HG02798 (cell line): ENCODE measurements at regions not wholly inside any gene's neighbourhood (a gene's known extent, or its start where the extent isn't known, plus 50 kb on each side); places are given as distances from the start of the nearest gene placed in this dataset.
"Not testable (repeated sequence)": the region's sequence is repeated elsewhere in the genome, so short reads cannot be mapped to it uniquely, and the experiment has no call there.

Source experiments
- ATAC-seq: cut with Tn5 transposase; IDR thresholded peaks from one replicate; pipeline ENCODE4 v1.9.1; 2021; ENCODE audit warnings: mild to moderate bottlenecking; ENCODE audit not compliant: unreplicated experiment, poor library complexity

DNA sequence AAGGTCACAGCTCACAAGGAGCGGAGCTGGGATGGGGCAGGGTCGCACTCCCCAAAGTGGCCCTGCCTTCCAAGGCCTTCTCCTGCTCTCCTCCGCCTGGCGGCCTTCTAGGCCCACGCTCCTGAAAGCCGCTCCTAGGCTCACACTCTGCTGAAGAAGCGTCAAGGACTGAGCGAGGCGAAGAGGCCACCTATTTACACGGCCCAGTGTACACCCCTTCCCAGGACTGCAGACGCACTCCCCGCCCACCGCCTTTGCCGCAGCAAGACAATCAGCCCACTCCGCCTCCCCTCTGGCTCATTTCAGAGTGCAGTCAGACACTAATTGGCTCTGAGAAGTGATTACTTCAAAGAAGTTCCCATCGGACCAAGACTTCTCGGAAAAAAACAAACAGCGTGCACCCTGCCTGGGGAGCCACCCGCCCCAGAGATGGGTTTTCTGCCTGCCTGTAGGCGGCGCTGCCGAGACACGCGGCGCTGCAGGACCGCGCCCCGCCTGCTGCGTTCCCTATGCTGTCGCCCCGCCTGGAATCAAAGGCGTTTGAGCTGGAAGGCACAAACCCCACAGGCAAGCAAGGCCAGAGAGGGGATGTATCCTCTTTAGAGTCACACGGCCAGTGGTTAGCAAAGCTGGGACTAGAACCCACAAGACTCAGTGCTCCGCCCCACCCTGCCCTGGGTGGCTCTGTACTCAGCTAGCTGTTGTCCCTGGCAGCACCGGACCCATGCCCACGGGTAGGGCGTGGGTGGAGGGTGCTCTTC, 414.8 kb downstream of the BUD13 start:
- no peak for ATAC-seq

DNA sequence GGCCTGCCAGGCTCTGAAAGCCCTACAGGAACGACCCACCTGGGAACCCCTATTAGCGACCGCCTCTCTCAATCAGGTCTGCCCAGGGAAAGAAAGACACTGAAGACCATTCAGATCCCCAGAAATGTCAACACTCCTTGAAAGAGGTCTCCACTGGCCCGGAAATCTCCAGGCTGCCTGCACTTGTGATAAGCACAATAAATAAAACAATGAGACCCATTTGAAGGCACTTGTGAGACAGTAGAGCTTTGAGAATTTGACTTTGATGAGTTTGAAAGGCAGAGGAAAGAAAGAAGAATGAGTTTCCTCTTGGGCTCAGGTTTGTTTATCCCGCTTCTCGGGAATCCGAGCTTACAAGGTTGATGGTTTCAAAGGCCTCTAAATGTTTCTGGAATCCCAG, 416.3 kb downstream of the BUD13 start:
- no peak for ATAC-seq

DNA sequence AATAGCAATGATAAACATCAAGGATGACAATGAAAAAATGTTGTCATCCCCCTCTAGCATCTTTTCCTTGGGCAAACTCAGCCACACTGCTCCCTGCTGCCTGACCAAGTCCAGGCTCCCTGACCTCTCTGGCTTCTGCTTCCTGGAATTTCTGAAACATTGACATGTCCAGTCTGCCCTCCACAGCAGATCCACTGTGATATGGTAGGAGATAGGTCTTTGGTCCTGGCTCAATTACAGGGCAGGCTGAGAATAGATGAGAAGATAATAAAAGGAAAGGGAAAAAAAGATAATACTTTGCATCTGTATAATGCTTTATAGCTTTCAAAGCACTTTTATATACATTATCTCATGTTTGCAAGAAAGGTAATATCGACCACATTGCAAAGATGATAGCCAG, 417.7 kb downstream of the BUD13 start:
- no peak for ATAC-seq

DNA sequence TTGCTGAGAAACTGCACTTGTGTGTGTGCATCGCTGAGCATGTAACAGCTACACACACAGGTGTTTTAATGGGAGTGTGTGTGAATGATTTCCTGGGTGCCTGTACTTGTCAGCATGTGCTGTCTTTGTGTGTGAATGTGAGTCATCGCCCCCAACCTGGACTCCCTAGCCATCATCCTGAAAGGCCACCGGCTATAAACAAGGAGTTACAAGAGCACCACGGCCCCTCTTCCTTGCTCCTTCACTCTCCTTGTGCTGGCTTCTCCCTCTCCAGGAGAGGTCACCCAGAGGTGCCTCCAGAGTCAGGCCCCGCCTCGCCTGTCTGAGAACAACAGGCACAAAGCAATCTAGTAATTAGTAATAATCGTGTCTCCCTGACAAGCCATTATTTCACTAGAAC, 419.2 kb downstream of the BUD13 start:
- no peak for ATAC-seq

DNA sequence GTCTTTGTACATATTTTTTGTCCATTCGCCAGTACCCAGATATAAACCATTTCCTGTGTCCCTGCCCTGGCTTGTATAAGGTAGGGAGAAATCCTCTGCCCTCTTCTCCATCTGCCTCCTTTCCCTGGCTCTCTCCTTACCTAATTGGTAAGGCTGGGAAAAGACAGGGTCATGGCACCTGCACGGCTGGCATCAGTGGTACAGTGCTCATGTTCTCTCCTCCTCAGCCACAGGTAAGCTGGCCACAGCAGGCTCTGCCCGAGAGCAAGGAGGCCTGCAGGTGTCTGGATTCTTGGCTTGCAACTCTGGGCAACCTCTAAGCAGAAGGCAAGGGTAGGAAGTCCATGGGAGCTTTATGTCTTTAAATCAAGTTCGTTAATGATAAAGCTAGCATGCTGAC, 419.9 kb downstream of the BUD13 start:
- no peak for ATAC-seq

DNA sequence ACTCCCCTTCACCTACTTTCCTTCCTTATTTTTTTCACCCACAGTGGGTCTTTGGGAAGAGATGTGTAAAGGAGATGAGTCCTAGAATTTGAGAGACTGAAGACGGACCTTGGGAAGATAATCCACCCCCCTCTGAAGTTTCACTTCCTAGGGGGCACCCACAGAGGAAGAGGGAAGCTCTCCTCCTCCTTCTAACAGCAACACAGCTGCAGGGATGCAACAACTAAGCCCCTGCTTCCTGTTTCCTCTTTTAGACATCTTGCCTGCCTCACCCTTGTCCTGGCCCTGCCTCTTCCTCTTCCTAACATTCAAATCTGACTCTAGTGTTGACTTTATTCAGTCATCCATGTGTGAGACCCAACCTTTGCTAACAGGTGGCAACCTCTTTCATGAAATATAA, 424.6 kb downstream of the BUD13 start:
- no peak for ATAC-seq

DNA sequence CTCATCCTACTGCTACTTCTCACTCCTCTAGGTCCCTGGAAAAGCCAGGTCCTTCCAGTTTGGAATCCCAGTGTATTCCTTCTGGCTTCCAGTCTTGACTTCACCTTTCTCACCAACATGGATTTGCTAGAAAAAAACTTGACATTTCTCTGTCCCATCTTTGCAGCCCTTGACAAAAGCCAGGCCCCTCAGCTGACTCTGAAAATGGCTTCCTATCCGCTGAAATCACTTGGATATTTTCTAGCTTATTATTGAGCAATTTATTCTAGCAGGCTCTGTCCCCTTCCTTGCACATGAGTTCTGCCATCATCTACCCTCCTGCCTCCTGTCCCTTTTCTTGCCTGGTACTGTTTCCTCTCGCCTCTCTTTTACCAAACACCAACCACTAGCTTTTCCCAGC, 427.2 kb downstream of the BUD13 start:
- ATAC-seq: no peak

DNA sequence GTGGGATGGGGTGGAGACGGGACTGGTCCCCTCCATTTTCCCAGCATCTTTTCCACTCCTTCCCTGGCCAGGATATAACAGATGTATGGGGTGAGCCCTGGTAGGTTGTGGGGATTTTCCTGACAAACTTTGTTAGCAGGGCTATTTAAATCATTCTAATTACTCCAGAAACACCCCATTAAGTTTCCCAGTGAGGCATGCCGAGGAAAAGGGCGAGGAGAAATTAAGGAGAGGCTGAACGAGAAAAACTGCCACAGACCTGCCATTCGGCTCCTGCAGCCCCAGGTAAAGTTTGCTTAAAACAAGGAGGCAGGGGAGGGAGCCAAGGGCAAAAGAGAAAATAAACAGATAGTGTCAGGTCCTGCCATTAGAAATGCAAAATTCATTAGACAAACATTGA, 428.2 kb downstream of the BUD13 start:
- no peak for ATAC-seq

DNA sequence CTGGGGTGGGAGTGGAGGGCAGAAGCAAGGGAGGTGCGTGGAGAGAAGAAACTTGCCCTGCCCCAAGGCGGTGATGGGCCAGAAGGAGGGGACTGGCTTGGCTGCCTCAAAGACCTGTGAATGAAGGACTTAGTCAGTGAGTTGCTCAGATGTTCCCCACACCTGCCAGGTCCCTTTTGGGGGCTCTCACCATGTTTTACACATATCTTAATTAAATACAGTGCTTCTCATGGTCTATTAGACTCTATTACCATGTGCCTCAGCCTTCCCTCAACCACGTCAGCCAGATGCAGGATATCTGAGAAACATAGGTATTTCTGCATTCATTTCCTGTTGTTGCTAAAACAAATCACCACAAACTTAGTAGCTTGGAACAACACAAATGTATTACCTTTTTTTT, 429.5 kb downstream of the BUD13 start:
- no peak for ATAC-seq

DNA sequence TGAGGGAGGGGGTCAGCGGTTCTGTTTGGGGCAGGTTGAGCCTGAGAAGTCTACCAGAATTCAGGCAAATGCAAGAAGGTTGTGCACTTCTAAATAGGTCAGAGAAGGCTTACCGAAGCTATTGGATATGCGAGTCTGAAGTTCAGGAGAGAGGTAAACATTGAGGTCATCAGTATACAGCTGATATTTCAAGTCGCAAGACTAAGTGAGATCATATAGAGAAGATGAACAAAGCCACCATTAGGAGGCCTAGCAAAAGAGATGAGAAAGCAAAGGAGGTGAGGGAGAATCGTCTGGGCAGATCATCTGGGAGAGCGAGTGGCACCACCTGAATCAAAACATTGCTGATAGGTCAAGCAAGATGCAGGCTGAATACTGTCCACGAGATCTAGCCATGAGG, 430.6 kb downstream of the BUD13 start:
- ATAC-seq: no peak

DNA sequence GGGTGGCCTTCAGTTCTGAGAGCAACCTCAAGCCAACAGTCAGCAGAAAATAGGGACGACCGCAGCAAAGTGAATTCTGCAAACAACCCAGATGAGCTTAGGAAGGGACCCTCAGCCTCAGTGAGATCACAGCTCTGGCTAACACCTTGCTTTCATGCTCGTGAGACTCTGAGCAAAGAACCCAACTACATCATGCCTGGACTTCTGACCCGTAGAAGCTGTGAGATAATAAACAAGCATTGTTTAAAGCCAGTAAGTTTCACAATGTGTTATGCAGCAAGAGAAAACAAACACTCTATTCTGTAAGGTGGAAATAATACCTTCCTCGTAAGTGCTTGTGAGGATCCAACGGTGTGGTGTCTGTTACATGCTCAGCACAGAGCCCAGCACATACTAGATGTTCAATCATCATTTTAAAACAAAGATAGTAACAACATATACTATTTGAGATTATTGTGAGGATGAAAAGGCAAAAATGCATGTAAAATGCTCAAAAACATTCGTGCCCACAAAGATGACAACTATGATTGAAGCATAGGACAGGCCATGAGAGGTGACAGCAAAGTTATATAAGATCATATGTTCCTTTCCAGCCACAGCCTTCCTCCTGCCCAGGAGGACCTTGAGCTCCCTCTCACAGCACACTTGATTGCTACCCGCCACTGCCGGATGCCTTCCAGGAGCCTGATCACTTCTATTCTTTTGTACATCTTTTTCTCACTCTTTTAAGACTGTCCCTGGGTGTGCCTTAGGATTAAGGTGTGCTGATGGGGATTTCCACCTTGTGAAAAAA, 433.3 kb downstream of the BUD13 start:
- ATAC-seq: no peak

DNA sequence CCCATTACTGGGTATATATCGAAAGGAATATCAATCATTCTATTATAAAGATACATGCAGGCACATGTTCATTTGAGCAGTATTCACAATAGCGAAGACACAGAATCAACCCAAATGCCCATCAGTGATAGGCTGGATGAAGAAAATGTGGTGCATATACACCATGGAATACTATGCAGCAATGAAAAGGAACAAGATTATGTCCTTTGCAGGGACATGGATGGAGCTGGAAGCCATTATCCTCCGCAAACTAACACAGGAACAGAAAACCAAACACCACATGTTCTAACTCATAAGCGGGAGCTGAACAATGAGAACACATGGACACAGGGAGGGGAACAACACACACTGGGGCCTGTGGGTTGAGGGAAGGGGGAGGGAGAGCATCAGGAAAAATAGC, 434.3 kb downstream of the BUD13 start:
- not testable (repeated sequence) for ATAC-seq

DNA sequence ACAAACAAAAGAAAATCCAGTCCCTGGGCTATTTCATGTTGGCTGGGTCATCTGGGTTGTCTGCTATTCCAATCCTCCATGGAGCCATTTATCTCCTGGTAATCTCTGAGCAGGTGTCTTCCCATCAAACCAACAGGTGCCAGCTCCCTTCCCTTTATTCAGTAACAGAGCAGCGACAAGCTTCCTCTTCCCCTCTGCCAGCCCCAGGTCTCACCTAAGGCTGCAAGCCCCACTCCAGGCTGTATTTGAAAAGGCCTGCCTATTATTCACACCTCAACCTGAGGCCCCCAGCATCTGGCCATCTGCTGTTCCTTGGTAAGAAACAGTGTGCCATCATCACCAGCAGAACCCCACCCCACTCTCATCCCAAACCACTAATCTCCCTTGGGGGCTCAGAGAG, 436.2 kb downstream of the BUD13 start:
- ATAC-seq: no peak

DNA sequence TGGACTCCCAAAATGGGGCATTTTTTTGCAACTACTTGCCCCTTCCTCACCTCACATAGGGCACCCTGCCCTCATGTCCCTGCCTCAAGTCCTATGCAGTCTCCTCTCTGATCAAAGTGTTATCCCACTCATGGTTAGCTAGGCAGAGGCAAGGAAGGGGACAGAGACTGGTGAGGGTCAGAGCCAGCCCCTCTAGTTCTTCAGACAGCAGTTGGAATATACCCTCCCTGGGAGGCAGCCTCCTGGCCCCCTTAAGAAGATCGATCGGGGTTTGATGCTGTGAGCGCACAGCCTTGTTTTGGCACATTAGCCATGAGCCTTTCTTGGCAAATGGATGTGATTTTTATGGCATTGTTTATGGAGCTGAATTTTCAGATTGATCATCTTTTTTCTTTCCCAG, 436.9 kb downstream of the BUD13 start:
- no peak for ATAC-seq

DNA sequence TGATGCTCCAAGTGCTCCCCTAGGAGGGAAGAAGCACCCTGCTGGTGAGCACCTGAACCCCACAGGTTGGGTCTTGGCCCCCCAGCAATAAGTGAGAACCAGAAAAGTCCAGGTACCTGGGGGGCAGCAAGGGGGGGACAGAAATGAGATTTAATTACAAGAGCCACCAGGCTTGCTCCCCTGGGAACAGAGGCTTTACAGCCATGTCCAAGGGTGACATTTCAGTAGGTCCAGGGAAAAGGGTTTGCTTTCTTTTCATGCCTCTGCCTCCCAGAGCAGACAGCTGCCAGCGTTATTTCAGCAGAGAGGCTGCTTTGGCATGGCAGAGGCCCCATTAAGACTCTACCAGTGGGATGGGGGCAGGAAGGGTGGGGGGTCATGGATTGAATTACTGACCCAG, 437.7 kb downstream of the BUD13 start:
- ATAC-seq: no peak

DNA sequence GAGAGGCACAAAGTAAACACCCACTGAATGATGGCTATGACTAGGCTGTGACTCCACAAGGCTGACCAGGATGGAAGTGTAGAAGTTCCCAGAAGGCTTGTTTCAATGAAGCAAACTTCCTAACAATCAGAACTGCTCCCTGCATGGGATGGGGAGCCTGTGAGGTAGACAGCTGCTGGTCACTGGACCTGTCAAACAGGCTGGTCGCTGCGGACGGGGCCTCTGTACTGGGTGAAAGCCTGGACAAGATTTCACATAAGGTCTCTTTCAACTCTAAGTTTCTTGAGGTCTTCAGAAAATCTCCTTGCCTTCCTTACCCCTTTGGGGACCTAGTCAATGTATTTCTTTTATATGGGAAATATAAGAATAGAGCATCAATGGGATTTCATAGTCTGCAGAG, 438.2 kb downstream of the BUD13 start:
- ATAC-seq: no peak

DNA sequence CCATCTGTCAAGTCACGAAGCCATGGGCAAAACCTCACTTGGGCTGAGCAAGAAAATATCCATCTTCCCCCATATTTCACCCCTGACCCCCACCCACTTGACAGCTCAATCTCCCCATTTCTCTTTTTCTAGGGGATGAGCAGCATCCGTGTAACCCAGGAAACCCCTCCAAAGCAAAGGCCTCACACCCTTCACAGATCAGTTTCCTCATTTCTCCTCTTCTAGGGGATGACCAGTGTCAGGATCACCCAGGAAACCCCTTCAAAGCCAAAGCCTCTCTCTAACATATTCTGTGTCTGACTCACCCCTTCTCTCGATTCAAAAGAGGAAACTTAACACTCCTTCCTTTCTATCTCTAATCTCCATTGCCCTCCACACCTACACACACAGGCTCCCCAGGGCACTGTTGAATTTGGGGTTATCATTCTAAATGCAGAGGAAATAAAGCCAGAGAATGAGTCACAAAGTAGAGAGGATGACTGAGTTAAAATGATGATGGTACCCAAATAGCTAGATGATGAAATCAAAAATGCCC, 439.7 kb downstream of the BUD13 start:
- ATAC-seq: no peak

DNA sequence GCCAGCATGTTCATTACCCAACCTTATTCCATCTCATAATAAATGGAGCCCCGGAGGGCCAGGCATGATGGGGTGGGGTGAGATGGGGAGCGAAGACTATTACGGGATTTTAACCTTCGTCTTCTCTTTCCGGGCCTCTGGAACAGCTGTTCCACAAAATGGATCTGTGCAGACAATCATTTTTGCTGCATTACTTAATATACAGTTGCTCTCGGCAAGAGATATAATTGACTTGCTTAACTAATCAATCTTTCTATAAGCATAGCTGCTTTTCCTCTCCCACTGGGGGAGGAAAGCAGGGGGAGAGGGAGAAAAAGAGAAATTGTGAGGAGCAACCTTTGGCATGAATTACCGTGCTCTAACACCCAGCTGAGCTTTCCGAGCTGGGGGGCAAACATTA, 440.4 kb downstream of the BUD13 start:
- ATAC-seq: no peak

DNA sequence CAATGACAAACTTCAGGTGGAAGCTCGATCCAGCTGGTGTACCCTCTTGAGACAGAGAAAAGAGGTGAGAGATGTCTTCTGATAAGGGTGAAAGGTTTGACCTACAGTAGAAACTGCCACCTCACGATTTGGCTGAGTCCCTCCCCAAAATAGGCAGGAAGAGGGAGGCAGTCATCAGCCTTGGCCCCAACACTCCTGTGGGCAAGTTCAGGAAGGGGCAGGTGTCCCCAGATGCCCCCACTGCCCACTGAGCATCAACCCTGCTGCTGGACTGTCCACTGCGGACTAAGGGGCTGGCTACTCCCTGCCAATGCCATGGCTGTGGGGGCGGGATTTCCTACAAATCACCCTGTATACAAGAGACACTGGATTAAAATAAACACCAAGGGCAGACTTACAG, 441.4 kb downstream of the BUD13 start:
- no peak for ATAC-seq

DNA sequence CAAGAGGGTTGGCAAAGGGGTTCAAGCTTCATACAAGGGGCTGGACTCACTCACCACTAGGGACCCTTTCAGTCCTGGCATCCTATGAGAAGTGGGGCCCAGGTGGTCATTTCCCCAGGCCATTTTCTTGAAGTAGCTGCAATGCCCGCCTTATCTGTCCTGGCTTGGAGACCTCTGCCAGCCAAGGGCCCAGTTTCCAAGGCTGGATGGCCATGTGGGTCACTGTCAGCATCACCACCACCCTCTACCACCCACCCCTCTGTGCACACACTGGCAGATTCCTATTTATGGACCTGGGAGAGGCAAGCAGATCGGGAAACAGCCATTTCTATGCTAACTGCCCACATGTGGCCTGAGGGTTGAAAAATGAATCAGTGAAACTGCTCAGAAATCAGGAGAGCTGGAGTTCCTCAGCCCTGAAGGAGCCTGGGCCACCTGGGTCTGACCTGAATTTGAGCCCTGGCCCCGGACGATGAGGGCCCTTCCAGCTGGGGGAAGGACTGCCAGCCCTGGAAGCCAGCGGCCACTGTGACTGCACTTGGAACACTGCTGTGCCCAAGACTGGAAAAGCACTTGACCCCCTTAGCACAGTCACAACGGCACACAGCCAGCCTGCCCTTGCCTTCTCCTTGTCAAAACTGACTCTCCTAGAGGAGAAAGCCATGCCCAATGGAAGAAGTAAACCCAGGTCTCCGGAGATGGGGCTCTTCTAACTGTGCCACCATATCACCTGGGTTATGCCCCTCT, 442.2 kb downstream of the BUD13 start:
- ATAC-seq: no peak
